ENCODE measurements at regions not wholly inside any gene's neighbourhood (a gene's known extent, or its start where the extent isn't known, plus 50 kb on each side); places are given as distances from the start of the nearest gene placed in this dataset.

DNA sequence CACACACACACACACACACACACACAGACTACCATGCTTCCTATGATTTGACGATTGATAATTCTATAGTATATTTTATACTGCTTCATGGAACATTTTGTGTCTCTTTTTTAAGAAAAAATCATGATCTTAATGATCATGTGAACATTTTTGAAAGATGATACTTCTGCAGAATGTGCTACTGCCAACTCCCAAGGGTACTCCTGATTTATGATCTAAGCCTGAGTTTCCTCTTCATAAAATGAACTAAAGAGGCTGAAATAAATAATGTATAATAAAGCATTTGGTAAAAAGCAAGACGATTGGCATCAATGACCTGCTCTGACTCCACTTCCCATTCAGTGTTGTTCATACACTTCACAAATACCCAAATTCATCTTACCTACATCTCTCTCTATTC, 333.8 kb upstream of the RBMS3 start (continued):
- TF ChIP-seq YBX1 (IDR thresholded peaks at IDR 0.05): no peak
- TF ChIP-seq, protein P1, sequence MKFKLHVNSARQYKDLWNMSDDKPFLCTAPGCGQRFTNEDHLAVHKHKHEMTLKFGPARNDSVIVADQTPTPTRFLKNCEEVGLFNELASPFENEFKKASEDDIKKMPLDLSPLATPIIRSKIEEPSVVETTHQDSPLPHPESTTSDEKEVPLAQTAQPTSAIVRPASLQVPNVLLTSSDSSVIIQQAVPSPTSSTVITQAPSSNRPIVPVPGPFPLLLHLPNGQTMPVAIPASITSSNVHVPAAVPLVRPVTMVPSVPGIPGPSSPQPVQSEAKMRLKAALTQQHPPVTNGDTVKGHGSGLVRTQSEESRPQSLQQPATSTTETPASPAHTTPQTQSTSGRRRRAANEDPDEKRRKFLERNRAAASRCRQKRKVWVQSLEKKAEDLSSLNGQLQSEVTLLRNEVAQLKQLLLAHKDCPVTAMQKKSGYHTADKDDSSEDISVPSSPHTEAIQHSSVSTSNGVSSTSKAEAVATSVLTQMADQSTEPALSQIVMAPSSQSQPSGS (IDR thresholded peaks at IDR 0.05; ENCODE audit: low read length): no peak
- no peak for TF ChIP-seq RB1 (IDR thresholded peaks at IDR 0.05; ENCODE audit: borderline replicate concordance)
- TF ChIP-seq, protein P2, sequence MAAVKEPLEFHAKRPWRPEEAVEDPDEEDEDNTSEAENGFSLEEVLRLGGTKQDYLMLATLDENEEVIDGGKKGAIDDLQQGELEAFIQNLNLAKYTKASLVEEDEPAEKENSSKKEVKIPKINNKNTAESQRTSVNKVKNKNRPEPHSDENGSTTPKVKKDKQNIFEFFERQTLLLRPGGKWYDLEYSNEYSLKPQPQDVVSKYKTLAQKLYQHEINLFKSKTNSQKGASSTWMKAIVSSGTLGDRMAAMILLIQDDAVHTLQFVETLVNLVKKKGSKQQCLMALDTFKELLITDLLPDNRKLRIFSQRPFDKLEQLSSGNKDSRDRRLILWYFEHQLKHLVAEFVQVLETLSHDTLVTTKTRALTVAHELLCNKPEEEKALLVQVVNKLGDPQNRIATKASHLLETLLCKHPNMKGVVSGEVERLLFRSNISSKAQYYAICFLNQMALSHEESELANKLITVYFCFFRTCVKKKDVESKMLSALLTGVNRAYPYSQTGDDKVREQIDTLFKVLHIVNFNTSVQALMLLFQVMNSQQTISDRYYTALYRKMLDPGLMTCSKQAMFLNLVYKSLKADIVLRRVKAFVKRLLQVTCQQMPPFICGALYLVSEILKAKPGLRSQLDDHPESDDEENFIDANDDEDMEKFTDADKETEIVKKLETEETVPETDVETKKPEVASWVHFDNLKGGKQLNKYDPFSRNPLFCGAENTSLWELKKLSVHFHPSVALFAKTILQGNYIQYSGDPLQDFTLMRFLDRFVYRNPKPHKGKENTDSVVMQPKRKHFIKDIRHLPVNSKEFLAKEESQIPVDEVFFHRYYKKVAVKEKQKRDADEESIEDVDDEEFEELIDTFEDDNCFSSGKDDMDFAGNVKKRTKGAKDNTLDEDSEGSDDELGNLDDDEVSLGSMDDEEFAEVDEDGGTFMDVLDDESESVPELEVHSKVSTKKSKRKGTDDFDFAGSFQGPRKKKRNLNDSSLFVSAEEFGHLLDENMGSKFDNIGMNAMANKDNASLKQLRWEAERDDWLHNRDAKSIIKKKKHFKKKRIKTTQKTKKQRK (IDR thresholded peaks at IDR 0.05; ENCODE audit: low read depth, low read length): no peak
- TF ChIP-seq SMC3 (IDR thresholded peaks at IDR 0.05; ENCODE audit: borderline replicate concordance, low read length): no peak
- TF ChIP-seq JUND (IDR thresholded peaks at IDR 0.05; ENCODE audit: low read depth, low read length): no peak
- no peak for TF ChIP-seq BHLHE40 (IDR thresholded peaks at IDR 0.05; ENCODE audit: borderline replicate concordance in 1 of 2, low read depth in 2 of 2, low read length in 1 of 2)
- no peak for TF ChIP-seq BMI1 (IDR thresholded peaks at IDR 0.05; ENCODE audit: borderline replicate concordance)
- TF ChIP-seq CBX3 (IDR thresholded peaks at IDR 0.05; ENCODE audit: borderline replicate concordance, low read depth): no peak

DNA sequence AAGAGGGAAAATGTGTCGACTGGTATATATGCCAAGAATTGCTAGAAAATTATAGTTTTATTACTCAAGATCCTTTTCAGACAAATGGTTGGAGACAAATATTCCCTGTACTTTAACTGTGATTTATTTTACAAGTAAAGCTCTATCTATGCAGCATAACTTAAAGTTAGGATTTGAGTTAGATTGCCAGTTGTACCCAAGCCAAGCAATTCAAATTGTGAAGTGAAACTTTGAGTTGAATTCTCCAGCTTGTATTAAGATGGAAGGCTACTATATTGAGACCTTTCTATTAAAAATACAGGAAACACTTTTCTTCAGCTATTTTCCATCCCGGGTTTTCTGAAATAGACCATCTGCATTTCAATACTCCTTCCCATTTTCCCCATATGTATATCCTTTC, 333.1 kb upstream of the RBMS3 start:
- POLR2A ChIA-PET: no interaction called here
- Histone ChIP-seq H3K27me3 (replicated peaks in 1 of 2; ENCODE audit: control insufficient read depth in 2 of 2, insufficient read depth in 2 of 2, low read length in 1 of 2) (no peaks in the 10 kb centered on the region), H3K9me3 (replicated peaks; ENCODE audit: control insufficient read depth, insufficient read depth, low read length) (no peaks in the 10 kb centered on the region), H3K36me3 (ENCODE audit: control insufficient read depth in 2 of 2, insufficient read depth in 2 of 2, low read length in 1 of 2) (no peaks in the 10 kb centered on the region), H3K4me1 (ENCODE audit: control insufficient read depth, insufficient read depth, low read length) (no peaks in the 10 kb centered on the region), H3K79me2 (ENCODE audit: control insufficient read depth, insufficient read depth, low read length) (no peaks in the 10 kb centered on the region), H4K20me1 (ENCODE audit: control insufficient read depth, insufficient read depth) (no peaks in the 10 kb centered on the region), H3K27ac (ENCODE audit: control insufficient read depth, insufficient read depth) (no peak overlapping the region), H2AFZ (ENCODE audit: control insufficient read depth, low read depth, low read length) (no peak overlapping the region), H3K4me3 (no peak overlapping the region), H3K9ac (ENCODE audit: control insufficient read depth, insufficient read depth, low read length) (no peak overlapping the region), H3K4me2 (ENCODE audit: control insufficient read depth, insufficient read depth) (no peak overlapping the region)
- no TSS peak for BruUV-seq (replicated peaks)
- no peak for DNase-seq (ENCODE audit: low read depth, low spot score)
- in situ Hi-C loops (cut with MboI) (no loop called here), intact Hi-C loops (cut with micrococcal nuclease; ENCODE audit: unreplicated experiment) (no loop called here)
- no peak for FAIRE-seq
- RAD21 ChIA-PET (ENCODE audit: unreplicated experiment): no interaction called here
- WGBS (ENCODE audit: insufficient coverage, insufficient replicate concordance, low lambda C conversion rate, missing lambda C conversion rate): 55% methylated on average over 2 of the region's 2 CpGs
- CTCF ChIA-PET: interaction anchor here (0.5 kb wide), 1 partner anchor 648 kb away, joined by 4 read pairs; no protein-coding TSS in a partner anchor
- TF ChIP-seq SREBF2 (IDR thresholded peaks at IDR 0.05; ENCODE audit: low read length) (no peak), MEF2A (IDR thresholded peaks at IDR 0.05; ENCODE audit: insufficient read depth, low read depth, low read length) (no peak)
- ATAC-seq: no peak
- SMC1A ChIA-PET (ENCODE audit: uncharacterized antibody, unreplicated experiment): no interaction called here

All from GM12878 (cell line).